Erythroblast (primary cell): ENCODE measurements at regions not wholly inside any gene's neighbourhood (a gene's known extent, or its start where the extent isn't known, plus 50 kb on each side); places are given as distances from the start of the nearest gene placed in this dataset.

Source experiments
- GATA1 ChIP-seq: IDR thresholded peaks from 2 replicates; pipeline ENCODE4 v1.6.1; 2011; ENCODE audit warnings: low read depth, mild to moderate bottlenecking, control low read depth, low read length, moderate library complexity
- POLR2A ChIP-seq: IDR thresholded peaks from 2 replicates; pipeline ENCODE4 v1.6.1; 2011; ENCODE audit warnings: mild to moderate bottlenecking, low read length

GRCh38 chr5:111973961-111974360 lies 217.0 kb upstream of the NREP start:
- no peak for TF ChIP-seq POLR2A
- no peak for TF ChIP-seq GATA1
